ENCODE measurements at regions not wholly inside any gene's neighbourhood (a gene's known extent, or its start where the extent isn't known, plus 50 kb on each side); places are given as distances from the start of the nearest gene placed in this dataset.

- Histone ChIP-seq H3K27ac (ENCODE audit: low read depth, low read length) (no peak overlapping the region), H3K4me3 (ENCODE audit: low read length) (no peak overlapping the region), H3K36me3 (ENCODE audit: control insufficient read depth in 2 of 3, insufficient read depth in 3 of 3, low read length in 3 of 3) (no peaks in the 10 kb centered on the region), H3K27me3 (ENCODE audit: control insufficient read depth in 2 of 2, insufficient read depth in 2 of 2, low read length in 2 of 2) (no peaks in the 10 kb centered on the region), H3K4me1 (ENCODE audit: control insufficient read depth in 2 of 2, insufficient read depth in 2 of 2, low read length in 2 of 2) (no peaks in the 10 kb centered on the region), H3K9me3 (ENCODE audit: control insufficient read depth in 2 of 3, low read length in 3 of 3) (no peaks in the 10 kb centered on the region)
- ChIA-PET CTCF (no interaction called here), POLR2A (no interaction called here)
- no peaks in the 10 kb centered on the region for H3K4me1 Mint-ChIP-seq
- H3K27ac Mint-ChIP-seq, result no peak overlapping the region
- peaks cover 0 to 12% (median 0%) of the 10 kb centered on the region in 11 donors for H3K9me3 Mint-ChIP-seq
- H3K27me3 Mint-ChIP-seq, result peaks cover 0 to 5% (median 0%) of the 10 kb centered on the region in 5 donors
- DNase-seq, result no peak
- no peaks in the 10 kb centered on the region for H3K36me3 Mint-ChIP-seq
- intact Hi-C loops (cut with micrococcal nuclease), result no loop called here
- ATAC-seq, result no peak
- no peak overlapping the region for H3K4me3 Mint-ChIP-seq
These were observed 233.1 kb downstream of the POU4F1 start for GRCh38 chr13:78370231-78370630.

- no peaks in the 10 kb centered on the region for H3K9me3 ChIP-seq (ENCODE audit: control insufficient read depth in 2 of 3, low read length in 3 of 3)
- H3K36me3 Mint-ChIP-seq, result no peaks in the 10 kb centered on the region
- peaks cover 0 to 5% (median 0%) of the 10 kb centered on the region in 5 donors for H3K27me3 Mint-ChIP-seq
- H3K27ac Mint-ChIP-seq, result no peak overlapping the region
- H3K27me3 ChIP-seq (ENCODE audit: control insufficient read depth in 2 of 2, insufficient read depth in 2 of 2, low read length in 2 of 2), result no peaks in the 10 kb centered on the region
- no peaks in the 10 kb centered on the region for H3K36me3 ChIP-seq (ENCODE audit: control insufficient read depth in 2 of 3, insufficient read depth in 3 of 3, low read length in 3 of 3)
- ChIA-PET POLR2A (no interaction called here), CTCF (no interaction called here)
- intact Hi-C loops (cut with micrococcal nuclease), result no loop called here
- H3K4me3 Mint-ChIP-seq, result no peak overlapping the region
- H3K9me3 Mint-ChIP-seq, result peaks cover 0 to 7% (median 0%) of the 10 kb centered on the region in 11 donors
- H3K27ac ChIP-seq (ENCODE audit: low read depth, low read length), result no peak overlapping the region
- no peaks in the 10 kb centered on the region for H3K4me1 ChIP-seq (ENCODE audit: control insufficient read depth in 2 of 2, insufficient read depth in 2 of 2, low read length in 2 of 2)
- no peak overlapping the region for H3K4me3 ChIP-seq (ENCODE audit: low read length)
- ATAC-seq, result no peak
- no peak for DNase-seq
- H3K4me1 Mint-ChIP-seq, result no peaks in the 10 kb centered on the region
These were observed 238.6 kb downstream of the POU4F1 start for GRCh38 chr13:78364711-78365110.

- Mint-ChIP-seq H3K27ac (no peak overlapping the region), H3K9me3 (peaks cover 0 to 3% (median 0%) of the 10 kb centered on the region in 11 donors), H3K36me3 (no peaks in the 10 kb centered on the region), H3K4me3 (no peak overlapping the region), H3K27me3 (peaks cover 0 to 10% (median 0%) of the 10 kb centered on the region in 5 donors), H3K4me1 (no peaks in the 10 kb centered on the region)
- ChIA-PET CTCF (no interaction called here), POLR2A (no interaction called here)
- DNase-seq (no peak), ATAC-seq (no peak)
- intact Hi-C loops (cut with micrococcal nuclease), result no loop called here
- H3K27me3 ChIP-seq (ENCODE audit: control insufficient read depth in 2 of 2, insufficient read depth in 2 of 2, low read length in 2 of 2), result no peaks in the 10 kb centered on the region
- H3K4me1 ChIP-seq (ENCODE audit: control insufficient read depth in 2 of 2, insufficient read depth in 2 of 2, low read length in 2 of 2), result no peaks in the 10 kb centered on the region
- no peaks in the 10 kb centered on the region for H3K9me3 ChIP-seq (ENCODE audit: control insufficient read depth in 2 of 3, low read length in 3 of 3)
- no peak overlapping the region for H3K4me3 ChIP-seq (ENCODE audit: low read length)
- no peaks in the 10 kb centered on the region for H3K36me3 ChIP-seq (ENCODE audit: control insufficient read depth in 2 of 3, insufficient read depth in 3 of 3, low read length in 3 of 3)
- H3K27ac ChIP-seq (ENCODE audit: low read depth, low read length), result no peak overlapping the region
These were observed 262.3 kb downstream of the POU4F1 start for GRCh38 chr13:78341032-78341431.

GRCh38 chr13:78339927-78340326 lies 263.4 kb downstream of the POU4F1 start:
- no peak for ATAC-seq
- no peak overlapping the region for H3K27ac ChIP-seq (ENCODE audit: low read depth, low read length)
- no peak overlapping the region for H3K4me3 ChIP-seq (ENCODE audit: low read length)
- Mint-ChIP-seq H3K27ac (no peak overlapping the region), H3K27me3 (peaks cover 0 to 16% (median 4%) of the 10 kb centered on the region in 5 donors), H3K4me3 (no peak overlapping the region), H3K9me3 (peaks cover 0 to 7% (median 0%) of the 10 kb centered on the region in 11 donors), H3K36me3 (no peaks in the 10 kb centered on the region), H3K4me1 (no peaks in the 10 kb centered on the region)
- ChIA-PET POLR2A (no interaction called here), CTCF (no interaction called here)
- no peaks in the 10 kb centered on the region for H3K27me3 ChIP-seq (ENCODE audit: control insufficient read depth in 2 of 2, insufficient read depth in 2 of 2, low read length in 2 of 2)
- no peaks in the 10 kb centered on the region for H3K4me1 ChIP-seq (ENCODE audit: control insufficient read depth in 2 of 2, insufficient read depth in 2 of 2, low read length in 2 of 2)
- intact Hi-C loops (cut with micrococcal nuclease), result no loop called here
- H3K36me3 ChIP-seq (ENCODE audit: control insufficient read depth in 2 of 3, insufficient read depth in 3 of 3, low read length in 3 of 3), result no peaks in the 10 kb centered on the region
- no peaks in the 10 kb centered on the region for H3K9me3 ChIP-seq (ENCODE audit: control insufficient read depth in 2 of 3, low read length in 3 of 3)
- no peak for DNase-seq

GRCh38 chr13:78334059-78334458 lies 269.3 kb downstream of the POU4F1 start:
- no peaks in the 10 kb centered on the region for H3K36me3 ChIP-seq (ENCODE audit: control insufficient read depth in 2 of 3, insufficient read depth in 3 of 3, low read length in 3 of 3)
- no peak overlapping the region for H3K27ac ChIP-seq (ENCODE audit: low read depth, low read length)
- Mint-ChIP-seq H3K9me3 (peaks cover 0 to 8% (median 0%) of the 10 kb centered on the region in 11 donors), H3K36me3 (no peaks in the 10 kb centered on the region), H3K4me1 (no peaks in the 10 kb centered on the region), H3K27me3 (peaks cover 0 to 24% (median 6%) of the 10 kb centered on the region in 5 donors), H3K4me3 (no peak overlapping the region), H3K27ac (no peak overlapping the region)
- no peaks in the 10 kb centered on the region for H3K4me1 ChIP-seq (ENCODE audit: control insufficient read depth in 2 of 2, insufficient read depth in 2 of 2, low read length in 2 of 2)
- H3K27me3 ChIP-seq (ENCODE audit: control insufficient read depth in 2 of 2, insufficient read depth in 2 of 2, low read length in 2 of 2), result no peaks in the 10 kb centered on the region
- ChIA-PET POLR2A (no interaction called here), CTCF (no interaction called here)
- DNase-seq (no peak), ATAC-seq (no peak)
- no peaks in the 10 kb centered on the region for H3K9me3 ChIP-seq (ENCODE audit: control insufficient read depth in 2 of 3, low read length in 3 of 3)
- no peak overlapping the region for H3K4me3 ChIP-seq (ENCODE audit: low read length)
- intact Hi-C loops (cut with micrococcal nuclease), result no loop called here

GRCh38 chr13:78326633-78327032 lies 276.7 kb downstream of the POU4F1 start:
- no peaks in the 10 kb centered on the region for H3K4me1 ChIP-seq (ENCODE audit: control insufficient read depth in 2 of 2, insufficient read depth in 2 of 2, low read length in 2 of 2)
- peaks cover 0 to 11% (median 4%) of the 10 kb centered on the region in 5 donors for H3K27me3 Mint-ChIP-seq
- CTCF ChIA-PET, result no interaction called here
- H3K27ac ChIP-seq (ENCODE audit: low read depth, low read length), result no peak overlapping the region
- no peaks in the 10 kb centered on the region for H3K36me3 Mint-ChIP-seq
- DNase-seq, result no peak
- H3K4me1 Mint-ChIP-seq, result no peaks in the 10 kb centered on the region
- H3K36me3 ChIP-seq (ENCODE audit: control insufficient read depth in 2 of 3, insufficient read depth in 3 of 3, low read length in 3 of 3), result no peaks in the 10 kb centered on the region
- ATAC-seq, result no peak
- peaks cover 0 to 1% (median 0%) of the 10 kb centered on the region in 11 donors for H3K9me3 Mint-ChIP-seq
- POLR2A ChIA-PET, result no interaction called here
- no peaks in the 10 kb centered on the region for H3K27me3 ChIP-seq (ENCODE audit: control insufficient read depth in 2 of 2, insufficient read depth in 2 of 2, low read length in 2 of 2)
- no peak overlapping the region for H3K4me3 ChIP-seq (ENCODE audit: low read length)
- H3K27ac Mint-ChIP-seq, result no peak overlapping the region
- no peak overlapping the region for H3K4me3 Mint-ChIP-seq
- no peaks in the 10 kb centered on the region for H3K9me3 ChIP-seq (ENCODE audit: control insufficient read depth in 2 of 3, low read length in 3 of 3)
- intact Hi-C loops (cut with micrococcal nuclease), result no loop called here

GRCh38 chr13:78325585-78325984 lies 277.8 kb downstream of the POU4F1 start:
- H3K36me3 Mint-ChIP-seq, result no peaks in the 10 kb centered on the region
- H3K4me1 Mint-ChIP-seq, result no peaks in the 10 kb centered on the region
- no peak overlapping the region for H3K4me3 Mint-ChIP-seq
- ChIA-PET CTCF (no interaction called here), POLR2A (no interaction called here)
- Histone ChIP-seq H3K4me1 (ENCODE audit: control insufficient read depth in 2 of 2, insufficient read depth in 2 of 2, low read length in 2 of 2) (no peaks in the 10 kb centered on the region), H3K27me3 (ENCODE audit: control insufficient read depth in 2 of 2, insufficient read depth in 2 of 2, low read length in 2 of 2) (no peaks in the 10 kb centered on the region), H3K9me3 (ENCODE audit: control insufficient read depth in 2 of 3, low read length in 3 of 3) (no peaks in the 10 kb centered on the region), H3K36me3 (ENCODE audit: control insufficient read depth in 2 of 3, insufficient read depth in 3 of 3, low read length in 3 of 3) (no peaks in the 10 kb centered on the region), H3K4me3 (ENCODE audit: low read length) (no peak overlapping the region), H3K27ac (ENCODE audit: low read depth, low read length) (no peak overlapping the region)
- ATAC-seq, result no peak
- no peak overlapping the region for H3K27ac Mint-ChIP-seq
- intact Hi-C loops (cut with micrococcal nuclease), result no loop called here
- H3K27me3 Mint-ChIP-seq, result peaks cover 0 to 11% (median 4%) of the 10 kb centered on the region in 5 donors
- peaks cover 0 to 1% (median 0%) of the 10 kb centered on the region in 11 donors for H3K9me3 Mint-ChIP-seq
- no peak for DNase-seq
